EL (cell line): ENCODE measurements at regions not wholly inside any gene's neighbourhood (a gene's known extent, or its start where the extent isn't known, plus 50 kb on each side); places are given as distances from the start of the nearest gene placed in this dataset.

ENCODE experiments used
- DNase-seq: peaks from one replicate; pipeline ENCODE4 v3.0.0-alpha.2; 2016

GRCh38 chr9:14031810-14032209, 282.1 kb downstream of the NFIB start:
- no peak for DNase-seq

- DNase-seq: no peak
These were observed 282.9 kb downstream of the NFIB start for GRCh38 chr9:14031060-14031414.

- DNase-seq: peak; percentile 61
These were observed 283.4 kb downstream of the NFIB start for GRCh38 chr9:14030375-14031059.

- DNase-seq: no peak
These were observed 284.1 kb downstream of the NFIB start for GRCh38 chr9:14029806-14030374.

- no peak for DNase-seq
These were observed 286.7 kb downstream of the NFIB start for GRCh38 chr9:14027116-14027800.

GRCh38 chr9:14025741-14026140, 288.2 kb downstream of the NFIB start:
- DNase-seq: no peak

GRCh38 chr9:14023285-14023684, 290.7 kb downstream of the NFIB start:
- DNase-seq: no peak

- peak; percentile 32 for DNase-seq
These were observed 291.9 kb downstream of the NFIB start for GRCh38 chr9:14021871-14022525.

- DNase-seq: peak; percentile 9
These were observed 295.9 kb downstream of the NFIB start for GRCh38 chr9:14018081-14018480.

GRCh38 chr9:14014744-14015143, 299.2 kb downstream of the NFIB start:
- no peak for DNase-seq

- no peak for DNase-seq
These were observed 299.7 kb downstream of the NFIB start for GRCh38 chr9:14014218-14014617.

GRCh38 chr9:14011799-14012560, 302.0 kb downstream of the NFIB start:
- no peak for DNase-seq

- no peak for DNase-seq
These were observed 306.7 kb downstream of the NFIB start for GRCh38 chr9:14007190-14007769.

- DNase-seq: no peak
These were observed 307.4 kb downstream of the NFIB start for GRCh38 chr9:14006386-14007187.

- DNase-seq: no peak
These were observed 309.8 kb downstream of the NFIB start for GRCh38 chr9:14004110-14004509.

GRCh38 chr9:13994240-13994639, 319.7 kb downstream of the NFIB start:
- no peak for DNase-seq

- DNase-seq: no peak
These were observed 320.2 kb downstream of the NFIB start for GRCh38 chr9:13993632-13994185.

- no peak for DNase-seq
These were observed 321.5 kb downstream of the NFIB start for GRCh38 chr9:13992138-13993088.

GRCh38 chr9:13991395-13991794, 322.5 kb downstream of the NFIB start:
- no peak for DNase-seq

- no peak for DNase-seq
These were observed 322.9 kb downstream of the NFIB start for GRCh38 chr9:13990994-13991393.
